ENCODE measurements at regions not wholly inside any gene's neighbourhood (a gene's known extent, or its start where the extent isn't known, plus 50 kb on each side); places are given as distances from the start of the nearest gene placed in this dataset.

GRCh38 chr10:109149666-109150350 lies 773.5 kb downstream of the XPNPEP1 start:
- H3K27ac ChIP-seq (ENCODE audit: low read length) = no peak overlapping the region
- no peaks in the 10 kb centered on the region for H3K27me3 ChIP-seq (ENCODE audit: control insufficient read depth, insufficient read depth, low read length)
- H3K4me3 ChIP-seq (ENCODE audit: low read depth in 2 of 2, low read length in 2 of 2) = no peak overlapping the region
- in situ Hi-C loops (cut with HindIII; ENCODE audit: low pct_unique_long_range_greater_than_20kb, low sequenced_read_pairs) = no loop called here
- POLR2A ChIA-PET = no interaction called here
- DNase-seq (ENCODE audit: low read depth, low spot score) (no peak), ATAC-seq (no peak)
- no TSS peak for BruUV-seq (replicated peaks)
- H3K9me3 ChIP-seq (ENCODE audit: control insufficient read depth, insufficient read depth, low read depth, low read length) = no peaks in the 10 kb centered on the region
- TF ChIP-seq SIN3A (IDR thresholded peaks at IDR 0.05; ENCODE audit: borderline replicate concordance, insufficient read depth, low read depth, low read length) = no peak
- no peak for TF ChIP-seq CTCF (IDR thresholded peaks at IDR 0.05)
- no peak for TF ChIP-seq TCF7L2 (IDR thresholded peaks at IDR 0.05; ENCODE audit: low read depth, low read length)
- no peak for TF ChIP-seq REST (IDR thresholded peaks at IDR 0.05; ENCODE audit: insufficient read depth in 1 of 2, low read depth in 2 of 2, low read length in 1 of 2)
- TF ChIP-seq POLR2AphosphoS5 (IDR thresholded peaks at IDR 0.05; ENCODE audit: low read depth, low read length) = no peak
- intact Hi-C loops (cut with micrococcal nuclease; ENCODE audit: unreplicated experiment) = no loop called here
- H3K36me3 ChIP-seq (ENCODE audit: control insufficient read depth, insufficient read depth, low read length) = no peaks in the 10 kb centered on the region
- no peaks in the 10 kb centered on the region for H3K4me1 ChIP-seq (ENCODE audit: control insufficient read depth, insufficient read depth, low read length)
- CTCF ChIA-PET = no interaction called here

- H3K36me3 ChIP-seq (ENCODE audit: control insufficient read depth, insufficient read depth, low read length) = no peaks in the 10 kb centered on the region
- DNase-seq (ENCODE audit: low read depth, low spot score) (no peak), ATAC-seq (no peak)
- no peak overlapping the region for H3K4me3 ChIP-seq (ENCODE audit: low read depth in 2 of 2, low read length in 2 of 2)
- no peaks in the 10 kb centered on the region for H3K4me1 ChIP-seq (ENCODE audit: control insufficient read depth, insufficient read depth, low read length)
- TF ChIP-seq CTCF (IDR thresholded peaks at IDR 0.05) = no peak
- no peak for TF ChIP-seq TCF7L2 (IDR thresholded peaks at IDR 0.05; ENCODE audit: low read depth, low read length)
- TF ChIP-seq SIN3A (IDR thresholded peaks at IDR 0.05; ENCODE audit: borderline replicate concordance, insufficient read depth, low read depth, low read length) = no peak
- TF ChIP-seq REST (IDR thresholded peaks at IDR 0.05; ENCODE audit: insufficient read depth in 1 of 2, low read depth in 2 of 2, low read length in 1 of 2) = no peak
- no peaks in the 10 kb centered on the region for H3K27me3 ChIP-seq (ENCODE audit: control insufficient read depth, insufficient read depth, low read length)
- in situ Hi-C loops (cut with HindIII; ENCODE audit: low pct_unique_long_range_greater_than_20kb, low sequenced_read_pairs) (no loop called here), intact Hi-C loops (cut with micrococcal nuclease; ENCODE audit: unreplicated experiment) (no loop called here)
- no TSS peak for BruUV-seq (replicated peaks)
- no peak overlapping the region for H3K27ac ChIP-seq (ENCODE audit: low read length)
- H3K9me3 ChIP-seq (ENCODE audit: control insufficient read depth, insufficient read depth, low read depth, low read length) = no peaks in the 10 kb centered on the region
- ChIA-PET POLR2A (no interaction called here), CTCF (no interaction called here)
Measured at GRCh38 chr10:109127363-109127762, 795.9 kb downstream of the XPNPEP1 start.

All from Panc1 (cell line).